Esophagus muscularis mucosa (tissue), 3 donors: ENCODE measurements at regions not wholly inside any gene's neighbourhood (a gene's known extent, or its start where the extent isn't known, plus 50 kb on each side); places are given as distances from the start of the nearest gene placed in this dataset.

ENCODE experiments used
- CTCF ChIP-seq, 3 experiments: fragments of 200-600 bp in 2 of 3; fragments of 450-650 bp in 1 of 3; sonication (generic) in 2 of 3; IDR thresholded peaks; one replicate each; pipeline ENCODE4 v1.5.1; 2017 to 2019; ENCODE audit warnings: antibody characterized with exemption in 3 of 3, mild to moderate bottlenecking in 2 of 3, moderate library complexity in 1 of 3
- POLR2AphosphoS5 ChIP-seq, 2 donors: sonication (generic); formaldehyde crosslinking; IDR thresholded peaks; one replicate each; pipeline ENCODE4 v1.6.1; 2017; ENCODE audit warnings: antibody characterized with exemption in 2 of 2

GRCh38 chr1:189434461-189434860, 1043.2 kb downstream of the BRINP3 start:
- TF ChIP-seq CTCF (IDR thresholded peaks at IDR 0.05) (no peak), POLR2AphosphoS5 (IDR thresholded peaks at IDR 0.05) (no peak)
